SK-N-SH treated with all-trans-retinoic acid at 6 μM for 48 hours (cell line): ENCODE measurements at regions not wholly inside any gene's neighbourhood (a gene's known extent, or its start where the extent isn't known, plus 50 kb on each side); places are given as distances from the start of the nearest gene placed in this dataset.

ENCODE experiments used
- GLIS3 ChIP-seq: fragments of 250-450 bp; sonication (Bioruptor Pico); IDR thresholded peaks from 2 replicates; pipeline ENCODE4 v1.5.0; 2020; ENCODE audit warnings: mild to moderate bottlenecking, moderate library complexity
- ZNF8 ChIP-seq: fragments of 450-650 bp; formaldehyde crosslinking; IDR thresholded peaks from 2 replicates; pipeline ENCODE4 v1.5.0; 2020; ENCODE audit warnings: mild to moderate bottlenecking, moderate library complexity

- TF ChIP-seq ZNF8 (no peak), GLIS3 (CRISPR knock-in tag) (no peak)
Measured at GRCh38 chr18:67242001-67242400, 274.5 kb downstream of the DSEL start.
